ENCODE measurements at regions not wholly inside any gene's neighbourhood (a gene's known extent, or its start where the extent isn't known, plus 50 kb on each side); places are given as distances from the start of the nearest gene placed in this dataset.

DNA sequence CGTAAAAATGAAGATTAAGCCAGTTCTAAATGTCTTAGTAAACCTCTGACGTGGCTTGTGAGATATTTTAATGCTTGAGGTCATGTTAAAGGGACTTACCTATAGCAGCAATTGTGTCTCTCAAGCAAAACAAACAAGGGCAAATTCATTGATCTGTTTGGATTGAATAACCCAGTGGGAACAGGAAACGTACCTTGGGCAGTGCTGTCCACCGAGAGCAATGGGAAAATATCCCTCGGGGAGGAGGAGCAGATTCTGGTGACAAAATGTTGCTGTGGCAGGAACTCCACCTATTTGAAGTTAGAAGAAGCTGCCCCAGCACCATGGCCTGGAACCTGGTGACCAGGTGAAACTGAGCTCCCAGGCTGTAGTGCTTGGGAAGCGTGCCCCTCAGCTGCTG is 107.1 kb upstream of the FZD8 start:
- Histone ChIP-seq H3K4me1 (ENCODE audit: control insufficient read depth, low read depth, low read length) (no peaks in the 10 kb centered on the region), H4K5ac (ENCODE audit: low read length) (no peak overlapping the region), H4K8ac (ENCODE audit: low read depth, low read length) (no peak overlapping the region), H3K27me3 (ENCODE audit: insufficient read depth, low read length, poor library complexity) (no peaks in the 10 kb centered on the region), H3K4ac (ENCODE audit: low read depth, low read length) (no peak overlapping the region), H3K23ac (ENCODE audit: low read length) (no peak overlapping the region), H3K4me2 (ENCODE audit: low read length) (no peak overlapping the region), H3K27ac (ENCODE audit: low read depth, low read length) (no peak overlapping the region), H3K18ac (ENCODE audit: low read length) (no peak overlapping the region), H2BK120ac (ENCODE audit: low read depth, low read length) (no peak overlapping the region), H2BK15ac (replicated peaks; ENCODE audit: low read depth) (no peak overlapping the region), H3K79me1 (ENCODE audit: low read length) (no peaks in the 10 kb centered on the region), H3K9ac (ENCODE audit: low read length) (no peak overlapping the region), H2AK5ac (ENCODE audit: low read length) (no peak overlapping the region), H3K56ac (ENCODE audit: low read length) (no peak overlapping the region), H3K4me3 (ENCODE audit: low read length) (no peak overlapping the region), H3K79me2 (ENCODE audit: control insufficient read depth, insufficient read depth, low read length) (no peaks in the 10 kb centered on the region), H3K36me3 (ENCODE audit: control insufficient read depth, insufficient read depth, low read length) (no peaks in the 10 kb centered on the region), H2BK5ac (ENCODE audit: low read length) (no peak overlapping the region)
- DNase-seq, result no peak
- WGBS (ENCODE audit: extremely low coverage, insufficient coverage, low lambda C conversion rate), result no CpG with 5 or more reads among the region's 6 CpGs

DNA sequence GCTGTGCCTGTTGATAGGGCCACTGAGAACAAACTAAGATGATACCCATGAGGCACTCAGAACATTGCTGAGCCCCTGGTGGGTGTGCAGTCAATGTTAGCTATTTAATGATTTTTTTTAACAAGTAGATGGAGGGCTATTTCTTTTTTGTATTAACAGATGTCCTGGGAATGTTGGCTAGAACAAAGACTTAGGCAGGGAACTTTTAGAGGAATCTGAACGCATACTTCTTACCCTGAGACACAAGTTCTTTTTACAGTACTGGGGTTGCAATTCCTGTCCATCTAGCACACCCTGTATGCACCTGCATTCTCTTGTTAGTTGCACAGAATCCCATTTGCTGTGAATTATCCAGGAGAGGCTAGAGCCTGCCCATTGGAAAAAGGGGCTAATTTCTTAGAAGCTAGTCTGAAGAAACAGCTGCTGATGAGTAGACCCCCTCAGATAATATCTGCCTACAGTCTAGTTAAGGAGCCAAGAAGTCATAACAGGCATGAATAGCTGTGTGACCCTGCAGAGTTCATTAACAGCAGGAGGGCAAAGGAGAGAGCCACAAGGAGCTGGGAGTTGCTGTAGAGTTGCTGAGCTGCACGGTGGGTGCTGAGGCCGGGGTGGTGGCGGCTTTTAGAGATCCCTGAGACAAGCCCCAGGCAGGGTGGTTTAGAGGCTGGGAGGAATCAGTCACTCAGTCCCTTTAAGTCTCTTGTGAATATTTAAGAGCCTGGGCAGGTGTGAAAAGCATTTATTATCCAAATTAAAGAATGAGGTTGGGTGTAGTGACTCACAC is 103.7 kb upstream of the FZD8 start:
- Histone ChIP-seq H3K4ac (ENCODE audit: low read depth, low read length) (no peak overlapping the region), H3K4me3 (ENCODE audit: low read length) (no peak overlapping the region), H3K79me1 (ENCODE audit: low read length) (no peaks in the 10 kb centered on the region), H3K36me3 (ENCODE audit: control insufficient read depth, insufficient read depth, low read length) (no peaks in the 10 kb centered on the region), H2BK15ac (replicated peaks; ENCODE audit: low read depth) (no peak overlapping the region), H2BK120ac (ENCODE audit: low read depth, low read length) (no peak overlapping the region), H3K27me3 (ENCODE audit: insufficient read depth, low read length, poor library complexity) (no peaks in the 10 kb centered on the region), H3K4me2 (ENCODE audit: low read length) (no peak overlapping the region), H3K79me2 (ENCODE audit: control insufficient read depth, insufficient read depth, low read length) (no peaks in the 10 kb centered on the region), H4K8ac (ENCODE audit: low read depth, low read length) (no peak overlapping the region), H3K27ac (ENCODE audit: low read depth, low read length) (no peak overlapping the region), H3K4me1 (ENCODE audit: control insufficient read depth, low read depth, low read length) (no peaks in the 10 kb centered on the region), H3K56ac (ENCODE audit: low read length) (no peak overlapping the region), H4K5ac (ENCODE audit: low read length) (no peak overlapping the region), H3K18ac (ENCODE audit: low read length) (no peak overlapping the region), H2AK5ac (ENCODE audit: low read length) (no peak overlapping the region), H3K9ac (ENCODE audit: low read length) (no peak overlapping the region), H2BK5ac (ENCODE audit: low read length) (no peak overlapping the region), H3K23ac (ENCODE audit: low read length) (no peak overlapping the region)
- no CpG with 5 or more reads among the region's 4 CpGs for WGBS (ENCODE audit: extremely low coverage, insufficient coverage, low lambda C conversion rate)
- DNase-seq, result no peak

DNA sequence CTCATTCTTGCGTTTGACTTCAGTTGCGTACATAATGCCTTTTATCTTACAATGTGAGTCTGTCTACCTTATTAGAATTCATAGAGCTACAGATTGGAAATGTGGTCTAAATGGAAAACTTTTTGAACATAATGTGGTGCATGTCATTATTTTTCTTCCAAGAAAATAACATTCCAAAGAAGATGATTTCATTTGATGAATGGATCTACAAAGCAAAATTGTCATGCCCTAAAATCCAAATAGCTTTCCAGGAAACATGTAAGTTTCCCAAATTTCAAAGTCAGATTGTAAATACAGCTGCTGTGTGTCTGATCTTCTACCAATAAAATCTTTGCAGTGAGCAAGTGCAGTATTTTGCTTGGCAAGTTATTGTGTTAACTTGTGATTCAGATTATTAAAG is 101.8 kb upstream of the FZD8 start:
- no peak overlapping the region for H3K4me3 ChIP-seq (ENCODE audit: low read length)
- H3K23ac ChIP-seq (ENCODE audit: low read length), result no peak overlapping the region
- H3K79me2 ChIP-seq (ENCODE audit: control insufficient read depth, insufficient read depth, low read length), result no peaks in the 10 kb centered on the region
- no peaks in the 10 kb centered on the region for H3K27me3 ChIP-seq (ENCODE audit: insufficient read depth, low read length, poor library complexity)
- no peak overlapping the region for H4K5ac ChIP-seq (ENCODE audit: low read length)
- no peaks in the 10 kb centered on the region for H3K4me1 ChIP-seq (ENCODE audit: control insufficient read depth, low read depth, low read length)
- no peak overlapping the region for H3K27ac ChIP-seq (ENCODE audit: low read depth, low read length)
- H2BK120ac ChIP-seq (ENCODE audit: low read depth, low read length), result no peak overlapping the region
- H2BK5ac ChIP-seq (ENCODE audit: low read length), result no peak overlapping the region
- no peak overlapping the region for H3K9ac ChIP-seq (ENCODE audit: low read length)
- no peak overlapping the region for H3K56ac ChIP-seq (ENCODE audit: low read length)
- no peak overlapping the region for H4K8ac ChIP-seq (ENCODE audit: low read depth, low read length)
- no peak overlapping the region for H2BK15ac ChIP-seq (replicated peaks; ENCODE audit: low read depth)
- H3K4me2 ChIP-seq (ENCODE audit: low read length), result no peak overlapping the region
- no peak overlapping the region for H3K18ac ChIP-seq (ENCODE audit: low read length)
- no peaks in the 10 kb centered on the region for H3K79me1 ChIP-seq (ENCODE audit: low read length)
- no peak overlapping the region for H2AK5ac ChIP-seq (ENCODE audit: low read length)
- no peaks in the 10 kb centered on the region for H3K36me3 ChIP-seq (ENCODE audit: control insufficient read depth, insufficient read depth, low read length)
- DNase-seq, result no peak
- H3K4ac ChIP-seq (ENCODE audit: low read depth, low read length), result no peak overlapping the region
- no CpG with 5 or more reads among the region's 2 CpGs for WGBS (ENCODE audit: extremely low coverage, insufficient coverage, low lambda C conversion rate)

DNA sequence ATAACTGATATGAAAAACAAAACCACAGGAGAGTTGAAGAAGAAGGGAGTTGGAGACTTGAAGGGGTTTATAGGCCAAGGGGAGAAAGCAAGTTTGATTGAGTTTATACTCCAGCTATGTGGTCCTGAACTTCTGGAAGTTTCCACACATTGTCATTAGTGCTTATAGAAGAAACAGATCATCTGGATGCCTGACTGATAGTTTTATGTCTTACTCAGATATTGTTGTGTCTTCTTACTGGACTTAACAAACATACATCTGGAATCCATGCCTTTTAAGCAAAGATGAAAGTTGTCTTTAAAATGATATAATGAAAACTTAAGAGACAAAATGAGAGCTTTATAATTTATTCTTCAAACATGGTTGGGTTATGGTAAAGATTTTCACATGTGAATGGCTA is 101.3 kb upstream of the FZD8 start:
- Histone ChIP-seq H3K79me1 (ENCODE audit: low read length) (no peaks in the 10 kb centered on the region), H2BK15ac (replicated peaks; ENCODE audit: low read depth) (no peak overlapping the region), H3K23ac (ENCODE audit: low read length) (no peak overlapping the region), H3K18ac (ENCODE audit: low read length) (no peak overlapping the region), H4K8ac (ENCODE audit: low read depth, low read length) (no peak overlapping the region), H2BK120ac (ENCODE audit: low read depth, low read length) (no peak overlapping the region), H3K4me1 (ENCODE audit: control insufficient read depth, low read depth, low read length) (no peaks in the 10 kb centered on the region), H3K27ac (ENCODE audit: low read depth, low read length) (no peak overlapping the region), H3K9ac (ENCODE audit: low read length) (no peak overlapping the region), H3K4ac (ENCODE audit: low read depth, low read length) (no peak overlapping the region), H4K5ac (ENCODE audit: low read length) (no peak overlapping the region), H3K27me3 (ENCODE audit: insufficient read depth, low read length, poor library complexity) (no peaks in the 10 kb centered on the region), H3K79me2 (ENCODE audit: control insufficient read depth, insufficient read depth, low read length) (no peaks in the 10 kb centered on the region), H2BK5ac (ENCODE audit: low read length) (no peak overlapping the region), H3K4me2 (ENCODE audit: low read length) (no peak overlapping the region), H2AK5ac (ENCODE audit: low read length) (no peak overlapping the region), H3K4me3 (ENCODE audit: low read length) (no peak overlapping the region), H3K36me3 (ENCODE audit: control insufficient read depth, insufficient read depth, low read length) (no peaks in the 10 kb centered on the region), H3K56ac (ENCODE audit: low read length) (no peak overlapping the region)
- no peak for DNase-seq

DNA sequence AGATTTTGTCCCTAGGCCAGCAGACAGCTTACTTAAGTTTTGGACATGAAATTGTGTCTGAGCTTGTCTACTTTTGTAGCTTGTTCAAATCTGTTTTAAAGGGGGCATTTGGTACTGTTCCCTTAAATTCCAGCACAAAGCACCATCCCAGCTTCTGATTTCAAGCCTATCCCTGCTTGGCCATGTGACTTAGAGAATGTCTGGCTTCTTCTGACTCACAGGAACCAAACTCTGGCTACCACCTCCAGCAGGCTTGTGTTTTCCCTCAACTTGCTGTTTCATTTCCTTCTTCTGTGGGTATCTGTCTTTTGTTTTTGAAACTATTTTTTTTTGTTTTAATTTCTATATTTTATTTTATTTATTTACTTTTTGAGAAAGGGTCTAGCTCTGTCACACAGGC is 97.9 kb upstream of the FZD8 start:
- Histone ChIP-seq H3K4me3 (ENCODE audit: low read length) (no peak overlapping the region), H3K4ac (ENCODE audit: low read depth, low read length) (no peak overlapping the region), H3K79me1 (ENCODE audit: low read length) (no peaks in the 10 kb centered on the region), H2BK120ac (ENCODE audit: low read depth, low read length) (no peak overlapping the region), H2AK5ac (ENCODE audit: low read length) (no peak overlapping the region), H3K4me2 (ENCODE audit: low read length) (no peak overlapping the region), H3K79me2 (ENCODE audit: control insufficient read depth, insufficient read depth, low read length) (no peaks in the 10 kb centered on the region), H3K27ac (ENCODE audit: low read depth, low read length) (no peak overlapping the region), H3K18ac (ENCODE audit: low read length) (no peak overlapping the region), H3K9ac (ENCODE audit: low read length) (no peak overlapping the region), H3K23ac (ENCODE audit: low read length) (no peak overlapping the region), H3K4me1 (ENCODE audit: control insufficient read depth, low read depth, low read length) (no peaks in the 10 kb centered on the region), H3K36me3 (ENCODE audit: control insufficient read depth, insufficient read depth, low read length) (no peaks in the 10 kb centered on the region), H3K27me3 (ENCODE audit: insufficient read depth, low read length, poor library complexity) (no peaks in the 10 kb centered on the region), H4K8ac (ENCODE audit: low read depth, low read length) (no peak overlapping the region), H2BK15ac (replicated peaks; ENCODE audit: low read depth) (no peak overlapping the region), H3K56ac (ENCODE audit: low read length) (no peak overlapping the region), H4K5ac (ENCODE audit: low read length) (no peak overlapping the region), H2BK5ac (ENCODE audit: low read length) (no peak overlapping the region)
- peak; percentile 8 for DNase-seq

DNA sequence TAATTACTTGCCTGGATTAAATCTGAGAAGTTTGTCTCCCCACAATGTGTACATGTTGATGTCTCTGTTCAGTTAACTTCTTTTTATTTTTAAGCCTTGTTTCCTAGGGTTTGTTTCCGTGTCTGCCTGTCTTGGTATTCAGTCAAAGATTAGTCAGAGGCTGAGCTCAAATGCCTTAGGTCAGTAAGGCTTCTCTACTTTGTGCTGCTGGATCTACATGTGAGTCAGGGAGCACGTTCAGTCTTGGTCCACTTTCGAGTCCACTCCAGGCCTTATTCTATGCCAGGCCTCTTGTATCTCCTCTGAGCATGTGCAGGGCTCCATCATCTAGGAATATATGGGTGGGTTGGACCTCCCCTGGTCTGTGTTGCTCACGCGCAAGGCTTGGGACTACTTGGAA is 93.3 kb upstream of the FZD8 start:
- no peak overlapping the region for H3K18ac ChIP-seq (ENCODE audit: low read length)
- no peak overlapping the region for H3K4me3 ChIP-seq (ENCODE audit: low read length)
- H4K8ac ChIP-seq (ENCODE audit: low read depth, low read length), result no peak overlapping the region
- no peaks in the 10 kb centered on the region for H3K4me1 ChIP-seq (ENCODE audit: control insufficient read depth, low read depth, low read length)
- no peaks in the 10 kb centered on the region for H3K79me2 ChIP-seq (ENCODE audit: control insufficient read depth, insufficient read depth, low read length)
- no peak overlapping the region for H3K56ac ChIP-seq (ENCODE audit: low read length)
- H3K9ac ChIP-seq (ENCODE audit: low read length), result no peak overlapping the region
- H3K23ac ChIP-seq (ENCODE audit: low read length), result no peak overlapping the region
- no peak overlapping the region for H4K5ac ChIP-seq (ENCODE audit: low read length)
- H3K79me1 ChIP-seq (ENCODE audit: low read length), result no peaks in the 10 kb centered on the region
- H3K36me3 ChIP-seq (ENCODE audit: control insufficient read depth, insufficient read depth, low read length), result no peaks in the 10 kb centered on the region
- WGBS (ENCODE audit: extremely low coverage, insufficient coverage, low lambda C conversion rate), result no CpG with 5 or more reads among the region's 5 CpGs
- DNase-seq, result no peak
- no peak overlapping the region for H2BK120ac ChIP-seq (ENCODE audit: low read depth, low read length)
- no peak overlapping the region for H2BK15ac ChIP-seq (replicated peaks; ENCODE audit: low read depth)
- H3K27me3 ChIP-seq (ENCODE audit: insufficient read depth, low read length, poor library complexity), result no peaks in the 10 kb centered on the region
- no peak overlapping the region for H2BK5ac ChIP-seq (ENCODE audit: low read length)
- no peak overlapping the region for H3K4me2 ChIP-seq (ENCODE audit: low read length)
- H3K4ac ChIP-seq (ENCODE audit: low read depth, low read length), result no peak overlapping the region
- no peak overlapping the region for H2AK5ac ChIP-seq (ENCODE audit: low read length)
- H3K27ac ChIP-seq (ENCODE audit: low read depth, low read length), result no peak overlapping the region
